Choroid plexus epithelial cell (primary cell): ENCODE measurements at regions not wholly inside any gene's neighbourhood (a gene's known extent, or its start where the extent isn't known, plus 50 kb on each side); places are given as distances from the start of the nearest gene placed in this dataset.

Experiments used
- DNase-seq: peaks from one replicate; pipeline ENCODE4 v3.0.0-alpha.2; 2010; ENCODE audit warnings: low read depth
- H3K4me3 ChIP-seq: 2 replicates; pipeline ENCODE4 v1.5.1; 2011; ENCODE audit warnings: low read depth, mild to moderate bottlenecking, control low read depth, low read length, moderate library complexity
- TF ChIP-seq, protein P1 (sequence below): conservative IDR thresholded peaks from 2 replicates; pipeline ENCODE4 v1.5.1; 2011; ENCODE audit warnings: low read depth, mild to moderate bottlenecking, control low read depth, inconsistent platforms, low read length, moderate library complexity

DNA sequence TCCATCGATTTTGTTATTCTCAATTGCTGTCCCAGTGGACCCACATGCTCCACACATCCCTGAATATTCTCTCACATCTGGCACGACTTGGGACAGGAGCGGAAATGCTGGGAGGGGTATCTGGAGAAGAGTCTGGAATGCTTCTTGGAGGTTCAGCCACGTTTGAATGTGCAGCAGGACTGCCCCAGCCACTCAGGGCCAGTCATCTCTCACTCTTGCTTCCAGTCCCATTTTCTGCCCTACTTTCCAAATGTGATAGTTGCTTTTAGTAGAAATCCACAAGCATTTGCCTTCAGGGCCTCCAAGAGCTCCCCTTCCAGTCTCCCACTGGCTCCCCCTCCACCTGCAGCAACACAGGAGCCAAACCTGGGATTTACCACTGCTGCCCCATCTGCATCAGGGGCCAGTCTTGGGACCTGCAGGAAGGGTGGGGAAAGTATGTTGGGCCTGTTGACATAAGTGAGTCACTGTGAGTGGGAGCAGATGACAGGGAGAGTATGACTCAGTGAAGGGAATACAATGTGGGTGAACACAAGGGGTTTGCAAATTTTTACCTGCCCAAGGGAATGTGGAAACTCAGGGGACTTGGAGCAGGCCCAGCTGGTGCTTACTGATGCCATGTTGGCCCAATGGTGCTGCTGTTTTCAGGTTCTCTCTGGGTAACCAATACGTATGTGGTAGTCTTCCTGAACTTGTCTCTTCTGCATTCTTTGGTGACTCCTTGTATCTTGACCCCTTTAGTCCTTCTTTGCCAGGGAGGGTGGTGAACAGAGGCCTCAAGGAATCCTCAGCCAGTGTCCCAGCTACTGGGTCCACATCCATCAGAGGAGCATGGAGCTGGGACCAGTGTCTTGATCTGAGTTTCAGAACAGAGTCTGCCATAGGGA, 78.8 kb upstream of the CRHR1 start:
- TF ChIP-seq, protein P1, sequence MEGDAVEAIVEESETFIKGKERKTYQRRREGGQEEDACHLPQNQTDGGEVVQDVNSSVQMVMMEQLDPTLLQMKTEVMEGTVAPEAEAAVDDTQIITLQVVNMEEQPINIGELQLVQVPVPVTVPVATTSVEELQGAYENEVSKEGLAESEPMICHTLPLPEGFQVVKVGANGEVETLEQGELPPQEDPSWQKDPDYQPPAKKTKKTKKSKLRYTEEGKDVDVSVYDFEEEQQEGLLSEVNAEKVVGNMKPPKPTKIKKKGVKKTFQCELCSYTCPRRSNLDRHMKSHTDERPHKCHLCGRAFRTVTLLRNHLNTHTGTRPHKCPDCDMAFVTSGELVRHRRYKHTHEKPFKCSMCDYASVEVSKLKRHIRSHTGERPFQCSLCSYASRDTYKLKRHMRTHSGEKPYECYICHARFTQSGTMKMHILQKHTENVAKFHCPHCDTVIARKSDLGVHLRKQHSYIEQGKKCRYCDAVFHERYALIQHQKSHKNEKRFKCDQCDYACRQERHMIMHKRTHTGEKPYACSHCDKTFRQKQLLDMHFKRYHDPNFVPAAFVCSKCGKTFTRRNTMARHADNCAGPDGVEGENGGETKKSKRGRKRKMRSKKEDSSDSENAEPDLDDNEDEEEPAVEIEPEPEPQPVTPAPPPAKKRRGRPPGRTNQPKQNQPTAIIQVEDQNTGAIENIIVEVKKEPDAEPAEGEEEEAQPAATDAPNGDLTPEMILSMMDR: no peak
- peak; percentile 3 for DNase-seq
- H3K4me3 ChIP-seq: no peak overlapping the region

DNA sequence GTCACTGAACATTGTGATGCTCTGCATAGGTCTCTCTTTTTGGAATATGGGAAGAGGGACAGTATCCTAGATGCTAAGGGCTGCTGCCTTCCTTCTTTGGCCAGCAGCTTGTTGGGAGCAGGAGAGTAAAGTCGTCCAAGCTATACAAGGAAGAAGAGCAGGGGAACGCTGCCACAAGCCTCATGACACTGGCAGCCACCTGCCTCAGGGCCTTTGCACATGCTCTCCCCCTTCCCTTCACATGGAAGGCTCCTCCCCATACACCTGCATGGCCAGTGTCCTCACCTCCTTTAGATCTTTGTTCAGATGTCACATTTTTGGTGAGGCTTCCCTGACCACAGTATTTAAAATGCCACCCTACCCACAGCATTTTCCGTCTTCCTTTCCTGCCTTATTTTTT, 78.1 kb upstream of the CRHR1 start:
- H3K4me3 ChIP-seq: no peak overlapping the region
- DNase-seq: no peak
- TF ChIP-seq, protein P1: no peak

DNA sequence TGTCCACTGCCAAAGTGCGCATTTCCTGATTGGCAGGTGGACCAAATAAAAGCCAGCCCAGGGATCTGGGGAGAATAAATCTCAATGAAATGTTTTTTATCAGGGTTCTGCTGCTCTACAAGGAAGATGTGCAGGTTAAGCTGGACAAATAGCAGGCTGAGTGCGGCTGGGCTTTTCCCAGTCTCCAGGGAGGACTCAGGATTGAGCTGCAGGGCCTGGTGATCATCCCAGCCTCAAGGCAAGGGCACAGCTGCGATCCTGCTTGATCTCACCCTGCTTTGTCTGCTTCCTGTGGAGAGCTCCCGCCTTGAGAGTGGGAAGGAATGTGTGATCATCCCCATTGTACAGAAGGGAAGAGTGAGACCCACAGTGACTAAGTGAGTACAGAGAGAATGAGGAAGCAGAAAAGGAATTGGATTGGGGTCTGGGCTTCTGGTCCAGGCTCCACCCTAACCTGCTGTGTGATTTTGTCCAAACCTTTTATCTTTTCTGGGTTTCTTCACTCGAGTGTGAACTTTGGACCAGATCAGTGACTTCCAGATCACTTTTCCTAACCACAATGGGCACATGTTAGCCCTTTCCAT, 75.3 kb upstream of the CRHR1 start:
- no peak for DNase-seq
- H3K4me3 ChIP-seq: no peak overlapping the region
- TF ChIP-seq, protein P1: no peak

DNA sequence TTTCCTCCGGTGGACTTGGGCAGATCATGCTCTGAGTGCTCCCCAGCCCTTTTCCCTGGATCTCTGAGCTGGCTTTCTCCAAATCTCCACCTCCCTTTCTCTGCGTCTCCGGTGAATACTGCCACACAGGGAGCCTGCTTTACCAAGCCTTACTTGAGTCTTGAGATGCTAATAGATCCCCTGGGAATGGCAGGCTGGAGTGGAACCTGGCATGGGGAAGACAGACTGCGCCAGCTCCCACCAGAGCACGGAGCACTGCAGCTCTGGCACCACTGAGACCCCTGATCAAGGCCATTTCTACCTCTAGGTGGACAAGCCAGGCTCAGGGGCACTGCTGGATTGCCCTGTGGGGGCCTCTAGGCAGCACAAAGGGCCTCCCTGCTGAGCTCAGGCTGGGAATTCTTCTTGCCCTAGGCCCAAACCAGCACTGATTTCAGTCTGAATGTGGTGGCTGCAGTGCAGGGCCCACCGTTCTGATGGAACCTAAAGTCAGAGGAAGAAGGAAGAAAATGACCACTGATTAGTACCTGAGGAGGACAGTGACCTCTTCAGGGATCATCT, 74.3 kb upstream of the CRHR1 start:
- no peak for DNase-seq
- no peak overlapping the region for H3K4me3 ChIP-seq
- TF ChIP-seq, protein P1: no peak

DNA sequence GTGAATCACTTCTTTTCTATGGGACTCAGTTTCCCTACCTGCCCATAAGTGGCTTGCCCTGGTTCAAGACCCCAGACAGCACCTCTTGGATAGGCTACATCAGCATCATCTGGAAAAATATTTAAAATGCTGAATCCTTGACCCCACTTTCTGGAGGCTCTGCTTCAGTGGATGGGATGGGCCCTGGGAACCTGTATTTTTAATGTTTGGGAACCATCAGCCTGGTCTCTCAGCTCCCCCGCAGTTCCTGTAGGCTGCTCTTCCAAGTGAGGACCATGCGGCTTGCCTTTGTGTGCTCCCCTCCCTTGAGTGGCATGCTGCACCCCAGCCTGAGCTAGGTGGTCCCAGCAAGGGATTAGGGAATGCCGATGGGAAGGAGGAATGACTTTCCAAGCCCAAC, 68.3 kb upstream of the CRHR1 start:
- TF ChIP-seq, protein P1: no peak
- no peak overlapping the region for H3K4me3 ChIP-seq

DNA sequence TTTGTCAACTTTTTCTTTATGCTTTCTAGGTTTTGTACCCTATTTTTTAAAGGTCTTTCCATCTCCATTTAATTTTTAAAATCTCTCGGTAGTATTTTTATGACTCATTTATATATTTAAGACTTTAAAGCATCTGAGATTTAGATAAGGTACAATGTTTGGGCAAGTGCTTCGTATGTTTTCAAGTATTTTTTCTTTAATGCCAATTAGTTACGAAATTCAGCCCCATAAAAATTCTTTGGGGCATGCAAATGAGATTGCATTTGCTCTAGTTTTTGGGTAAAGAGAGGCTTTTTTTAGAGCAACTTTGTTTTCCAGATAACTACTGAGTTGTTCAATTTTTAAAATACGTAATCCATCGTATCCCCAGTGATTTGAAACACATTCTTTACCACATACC, 65.3 kb upstream of the CRHR1 start:
- no peak for DNase-seq
- TF ChIP-seq, protein P1: no peak
- H3K4me3 ChIP-seq: no peak overlapping the region

More for the DNA sequence above, 68.3 kb upstream of the CRHR1 start:
- no peak for DNase-seq
